ENCODE measurements at regions not wholly inside any gene's neighbourhood (a gene's known extent, or its start where the extent isn't known, plus 50 kb on each side); places are given as distances from the start of the nearest gene placed in this dataset.

GRCh38 chr7:51521054-51521453 lies 204.4 kb upstream of the COBL start:
- ATAC-seq (ENCODE audit: poor library complexity) = no peak
- H3K27me3 ChIP-seq (ENCODE audit: control insufficient read depth in 1 of 2, insufficient read depth in 2 of 2, low read length in 2 of 2) = no peaks in the 10 kb centered on the region
- H3K9me3 ChIP-seq (ENCODE audit: control insufficient read depth in 1 of 2, insufficient read depth in 1 of 2, low read length in 2 of 2) = no peaks in the 10 kb centered on the region
- no peak overlapping the region for H3K4me3 ChIP-seq (ENCODE audit: low read length)
- no peaks in the 10 kb centered on the region for H3K9me3 Mint-ChIP-seq
- no peaks in the 10 kb centered on the region for H3K27me3 Mint-ChIP-seq
- no peak overlapping the region for H3K4me3 Mint-ChIP-seq
- ChIA-PET CTCF (no interaction called here), POLR2A (no interaction called here)
- H3K36me3 ChIP-seq (ENCODE audit: insufficient read depth, low read length) = no peaks in the 10 kb centered on the region
- H3K27ac Mint-ChIP-seq = no peak overlapping the region
- H3K36me3 Mint-ChIP-seq (ENCODE audit: low read depth) = no peaks in the 10 kb centered on the region
- TF ChIP-seq CTCF (IDR thresholded peaks at IDR 0.05) = no peak
- H3K4me1 ChIP-seq (ENCODE audit: insufficient read depth, low read length) = no peaks in the 10 kb centered on the region
- no peaks in the 10 kb centered on the region for H3K4me1 Mint-ChIP-seq (ENCODE audit: low read depth)
- no peak overlapping the region for H3K27ac ChIP-seq (ENCODE audit: low read depth in 1 of 2, low read length in 2 of 2)
- DNase-seq = no peak
- intact Hi-C loops (cut with DNase I, micrococcal nuclease) = no loop called here

GRCh38 chr7:51518646-51519045 lies 202.0 kb upstream of the COBL start:
- Mint-ChIP-seq H3K4me1 (ENCODE audit: low read depth) (no peaks in the 10 kb centered on the region), H3K4me3 (no peak overlapping the region), H3K27ac (no peak overlapping the region), H3K27me3 (no peaks in the 10 kb centered on the region), H3K9me3 (no peaks in the 10 kb centered on the region), H3K36me3 (ENCODE audit: low read depth) (no peaks in the 10 kb centered on the region)
- DNase-seq (no peak), ATAC-seq (ENCODE audit: poor library complexity) (no peak)
- no peak overlapping the region for H3K27ac ChIP-seq (ENCODE audit: low read depth in 1 of 2, low read length in 2 of 2)
- H3K4me1 ChIP-seq (ENCODE audit: insufficient read depth, low read length) = no peaks in the 10 kb centered on the region
- H3K27me3 ChIP-seq (ENCODE audit: control insufficient read depth in 1 of 2, insufficient read depth in 2 of 2, low read length in 2 of 2) = no peaks in the 10 kb centered on the region
- no peak for TF ChIP-seq CTCF (IDR thresholded peaks at IDR 0.05)
- no peak overlapping the region for H3K4me3 ChIP-seq (ENCODE audit: low read length)
- ChIA-PET CTCF (no interaction called here), POLR2A (no interaction called here)
- H3K36me3 ChIP-seq (ENCODE audit: insufficient read depth, low read length) = no peaks in the 10 kb centered on the region
- peaks cover 0 to 5% of the 10 kb centered on the region in 2 experiments for H3K9me3 ChIP-seq (ENCODE audit: control insufficient read depth in 1 of 2, insufficient read depth in 1 of 2, low read length in 2 of 2)
- intact Hi-C loops (cut with DNase I, micrococcal nuclease) = no loop called here

- H3K27me3 ChIP-seq (ENCODE audit: control insufficient read depth in 1 of 2, insufficient read depth in 2 of 2, low read length in 2 of 2) = no peaks in the 10 kb centered on the region
- H3K27me3 Mint-ChIP-seq = no peaks in the 10 kb centered on the region
- peaks cover under 1% of the 10 kb centered on the region for H3K9me3 Mint-ChIP-seq
- POLR2A ChIA-PET = no interaction called here
- no peak overlapping the region for H3K27ac Mint-ChIP-seq
- DNase-seq = no peak
- ATAC-seq (ENCODE audit: poor library complexity) = no peak
- intact Hi-C loops (cut with DNase I, micrococcal nuclease) = no loop called here
- no peak overlapping the region for H3K4me3 ChIP-seq (ENCODE audit: low read length)
- no peak overlapping the region for H3K4me3 Mint-ChIP-seq
- H3K36me3 ChIP-seq (ENCODE audit: insufficient read depth, low read length) = no peaks in the 10 kb centered on the region
- CTCF ChIA-PET = no interaction called here
- H3K4me1 ChIP-seq (ENCODE audit: insufficient read depth, low read length) = no peaks in the 10 kb centered on the region
- no peaks in the 10 kb centered on the region for H3K4me1 Mint-ChIP-seq (ENCODE audit: low read depth)
- no peak for TF ChIP-seq CTCF (IDR thresholded peaks at IDR 0.05)
- no peaks in the 10 kb centered on the region for H3K36me3 Mint-ChIP-seq (ENCODE audit: low read depth)
- no peak overlapping the region for H3K27ac ChIP-seq (ENCODE audit: low read depth in 1 of 2, low read length in 2 of 2)
- peaks cover 0 to 10% of the 10 kb centered on the region in 2 experiments for H3K9me3 ChIP-seq (ENCODE audit: control insufficient read depth in 1 of 2, insufficient read depth in 1 of 2, low read length in 2 of 2)
Observed at GRCh38 chr7:51517187-51517586, 200.6 kb upstream of the COBL start.

Data from CD4-positive, alpha-beta T cell (primary cell).